ENCODE measurements at regions not wholly inside any gene's neighbourhood (a gene's known extent, or its start where the extent isn't known, plus 50 kb on each side); places are given as distances from the start of the nearest gene placed in this dataset.

GRCh38 chr5:106876665-106877194, 794.0 kb downstream of the EFNA5 start:
- no peak for DNase-seq (ENCODE audit: low read depth)

DNA sequence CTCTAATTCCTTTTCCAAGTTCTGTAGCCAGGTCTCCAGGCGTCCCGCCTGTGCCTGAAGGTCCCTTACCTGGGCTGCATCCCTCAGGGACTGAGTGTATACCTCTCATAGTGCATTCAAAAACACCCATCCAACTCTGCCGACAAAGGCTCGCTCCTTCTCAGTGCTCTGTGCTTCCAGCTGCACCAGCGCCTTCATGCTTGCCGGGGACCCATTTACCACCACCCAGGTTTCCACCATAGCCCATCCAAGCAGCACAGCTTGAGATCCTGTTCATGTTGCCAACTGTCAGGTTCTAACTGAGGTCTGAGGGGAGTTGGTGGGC, 794.5 kb downstream of the EFNA5 start:
- H3K4me3 ChIP-seq (ENCODE audit: low read depth, low read length): no peak overlapping the region
- DNase-seq (ENCODE audit: low read depth): no peak

More at GRCh38 chr5:106876665-106877194, 794.0 kb downstream of the EFNA5 start:
- no peak overlapping the region for H3K4me3 ChIP-seq (ENCODE audit: low read depth, low read length)

DNA sequence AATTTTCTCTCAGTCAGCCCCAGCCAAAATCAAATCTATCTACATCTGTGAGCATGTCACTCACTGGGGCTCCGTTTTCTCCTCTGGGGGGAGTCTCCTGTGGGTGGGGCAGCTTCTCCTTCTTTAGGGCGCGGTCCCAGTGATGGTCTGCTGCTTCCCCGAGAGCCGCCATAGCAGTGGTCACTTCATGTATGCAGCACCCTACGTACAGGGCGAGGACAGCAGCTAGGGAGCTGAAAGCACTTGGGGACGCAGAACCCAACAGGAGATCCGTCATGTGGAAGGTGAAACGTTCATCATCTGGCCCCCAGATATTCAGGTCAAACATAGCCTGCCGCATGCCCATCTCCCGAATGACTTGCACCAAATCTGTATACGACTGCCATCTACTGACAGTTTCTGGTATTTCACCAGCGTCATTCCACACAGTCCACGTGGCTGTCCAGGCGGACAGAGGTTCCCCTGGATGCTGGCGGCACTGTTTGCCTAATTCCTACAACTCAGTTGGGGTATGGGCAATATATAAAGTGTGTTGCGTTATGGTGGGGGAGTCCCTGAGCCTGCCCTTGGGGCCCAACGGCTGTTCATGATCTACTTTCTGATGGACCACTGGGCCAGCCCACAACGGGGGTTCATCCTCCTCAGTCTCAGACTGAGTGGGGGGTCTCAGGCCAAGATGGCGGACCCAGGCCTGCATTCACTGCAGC, 795.0 kb downstream of the EFNA5 start:
- H3K4me3 ChIP-seq (ENCODE audit: low read depth, low read length): no peak overlapping the region
- no peak for DNase-seq (ENCODE audit: low read depth)

GRCh38 chr5:106874974-106875373, 795.8 kb downstream of the EFNA5 start:
- no peak overlapping the region for H3K4me3 ChIP-seq (ENCODE audit: low read depth, low read length)
- no peak for DNase-seq (ENCODE audit: low read depth)

DNA sequence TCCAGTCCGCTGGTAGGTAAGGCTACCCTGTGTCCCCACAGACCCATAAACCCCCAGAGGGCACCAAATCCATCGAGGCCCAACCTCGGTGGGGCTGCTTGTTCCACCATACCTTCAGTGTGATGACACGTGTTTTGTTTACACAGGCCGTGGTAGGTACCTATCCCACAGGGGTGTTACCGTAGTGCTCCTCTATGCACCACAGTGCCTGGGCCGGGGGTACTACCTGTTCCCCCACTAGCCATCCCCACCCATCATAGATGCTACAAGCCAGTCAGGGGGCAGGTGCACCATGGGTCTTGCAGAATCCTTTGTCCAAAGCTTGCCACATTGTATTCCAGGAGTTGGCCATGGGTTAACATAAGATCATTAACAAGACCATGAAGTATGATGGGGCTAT, 796.2 kb downstream of the EFNA5 start:
- DNase-seq (ENCODE audit: low read depth): no peak
- no peak overlapping the region for H3K4me3 ChIP-seq (ENCODE audit: low read depth, low read length)

DNA sequence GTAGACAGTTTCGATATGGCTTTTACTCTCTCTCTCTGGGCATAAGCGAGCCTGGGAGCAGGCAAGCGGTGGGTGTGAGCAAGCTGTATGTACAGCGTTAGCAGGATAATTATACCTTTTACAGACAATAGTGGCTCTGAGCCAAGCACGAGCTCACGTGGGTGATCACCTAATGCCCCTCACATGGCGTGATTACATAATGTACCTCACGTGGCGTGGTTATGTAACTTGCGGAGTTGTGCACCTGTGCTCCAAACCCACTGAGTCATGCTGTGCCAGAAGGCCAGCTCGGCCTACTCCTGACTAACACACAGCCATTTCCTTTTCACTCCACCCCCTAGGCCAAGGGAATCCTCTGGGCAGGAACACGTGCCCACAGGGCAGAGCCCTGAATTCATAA, 797.2 kb downstream of the EFNA5 start:
- DNase-seq (ENCODE audit: low read depth): no peak
- H3K4me3 ChIP-seq (ENCODE audit: low read depth, low read length): no peak overlapping the region

GRCh38 chr5:106865279-106865678, 805.5 kb downstream of the EFNA5 start:
- no peak overlapping the region for H3K4me3 ChIP-seq (ENCODE audit: low read depth, low read length)
- DNase-seq (ENCODE audit: low read depth): no peak

DNA sequence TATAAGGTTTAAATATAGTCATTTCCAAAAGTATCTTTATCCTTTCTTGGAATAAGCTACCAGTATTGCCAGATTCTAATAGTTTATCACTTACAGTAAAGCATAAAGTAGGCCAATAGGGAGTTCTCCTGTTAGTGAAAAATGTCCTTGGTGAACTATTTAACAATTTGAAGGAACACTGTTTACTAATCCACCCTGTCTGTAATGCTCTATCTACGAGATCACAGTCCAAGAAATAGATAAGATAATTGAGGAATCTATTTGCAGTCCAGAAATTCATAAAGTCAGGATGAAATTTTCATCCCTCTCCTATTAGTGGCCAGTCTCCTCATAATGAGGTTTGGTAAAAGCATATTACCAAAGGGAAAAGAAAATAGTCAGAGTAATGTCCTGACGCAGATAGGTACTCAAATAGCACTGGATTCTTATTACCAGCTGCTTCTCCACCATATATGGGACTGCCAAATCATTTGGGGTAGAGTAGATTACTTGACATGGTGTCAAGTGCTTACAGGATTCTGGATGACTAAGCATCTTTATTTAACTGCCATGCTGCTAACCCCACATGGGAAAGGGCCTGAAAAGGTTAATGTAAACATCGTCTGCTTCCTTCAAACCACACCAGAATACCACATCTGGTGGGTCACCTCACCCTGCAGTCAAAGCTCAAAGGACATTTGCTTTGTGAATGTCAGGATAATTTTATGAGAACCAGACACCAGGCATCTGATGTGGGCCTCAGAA, 808.1 kb downstream of the EFNA5 start:
- no peak overlapping the region for H3K4me3 ChIP-seq (ENCODE audit: low read depth, low read length)
- DNase-seq (ENCODE audit: low read depth): peak; percentile 84

DNA sequence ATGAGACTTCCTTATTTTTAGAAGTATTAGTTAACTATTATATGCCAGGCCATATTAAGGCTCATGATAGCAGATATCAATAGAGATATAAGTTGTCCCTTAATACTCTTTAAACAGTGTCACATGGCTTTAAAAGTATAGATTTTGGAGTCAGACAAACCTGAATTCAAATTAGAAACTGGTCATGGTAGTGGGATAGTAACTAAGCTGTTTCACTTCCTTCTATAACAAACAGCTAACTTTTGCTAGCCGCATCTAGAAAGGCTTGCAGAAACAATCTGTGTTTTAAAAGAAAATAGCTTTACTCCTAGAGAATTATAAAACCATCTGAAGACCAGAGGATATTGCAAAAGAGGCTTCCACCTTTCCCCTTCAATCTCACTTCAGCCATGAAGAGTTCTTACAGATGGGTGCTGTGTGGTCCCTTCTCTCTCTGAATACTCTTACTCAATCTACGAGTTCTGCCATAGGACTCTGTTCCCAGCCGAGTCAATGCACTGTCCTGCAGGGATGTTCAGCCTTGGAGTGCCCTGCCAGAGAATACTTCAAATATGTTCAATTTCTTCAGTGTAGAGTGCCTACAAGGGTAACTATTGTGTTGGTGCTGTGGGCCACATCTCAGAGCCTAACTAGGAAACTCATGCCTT, 810.2 kb downstream of the EFNA5 start:
- no peak overlapping the region for H3K4me3 ChIP-seq (ENCODE audit: low read depth, low read length)
- DNase-seq (ENCODE audit: low read depth): no peak

DNA sequence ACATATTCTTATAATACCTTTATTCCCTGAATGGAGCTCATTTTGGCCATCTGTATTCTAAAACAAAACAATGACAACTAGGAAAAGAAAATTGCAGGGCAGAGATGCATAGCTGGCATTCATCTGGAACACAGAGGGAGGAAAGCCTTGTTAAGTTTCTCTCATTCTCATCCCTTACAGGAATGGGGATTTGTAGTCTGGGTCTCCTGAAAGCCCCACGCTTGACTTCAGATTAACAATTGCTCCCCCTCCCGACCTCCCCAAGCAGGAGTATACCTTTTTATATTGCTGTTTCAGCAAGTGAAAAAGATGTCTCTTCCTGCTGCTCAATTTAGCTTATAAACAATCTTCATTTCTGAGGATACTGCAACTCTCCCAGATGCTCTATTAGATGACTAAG, 812.1 kb downstream of the EFNA5 start:
- DNase-seq (ENCODE audit: low read depth): no peak

GRCh38 chr5:106854922-106855321, 815.8 kb downstream of the EFNA5 start:
- H3K4me3 ChIP-seq (ENCODE audit: low read depth, low read length): no peak overlapping the region
- no peak for DNase-seq (ENCODE audit: low read depth)

More for the DNA sequence above, 812.1 kb downstream of the EFNA5 start:
- H3K4me3 ChIP-seq (ENCODE audit: low read depth, low read length): no peak overlapping the region

DNA sequence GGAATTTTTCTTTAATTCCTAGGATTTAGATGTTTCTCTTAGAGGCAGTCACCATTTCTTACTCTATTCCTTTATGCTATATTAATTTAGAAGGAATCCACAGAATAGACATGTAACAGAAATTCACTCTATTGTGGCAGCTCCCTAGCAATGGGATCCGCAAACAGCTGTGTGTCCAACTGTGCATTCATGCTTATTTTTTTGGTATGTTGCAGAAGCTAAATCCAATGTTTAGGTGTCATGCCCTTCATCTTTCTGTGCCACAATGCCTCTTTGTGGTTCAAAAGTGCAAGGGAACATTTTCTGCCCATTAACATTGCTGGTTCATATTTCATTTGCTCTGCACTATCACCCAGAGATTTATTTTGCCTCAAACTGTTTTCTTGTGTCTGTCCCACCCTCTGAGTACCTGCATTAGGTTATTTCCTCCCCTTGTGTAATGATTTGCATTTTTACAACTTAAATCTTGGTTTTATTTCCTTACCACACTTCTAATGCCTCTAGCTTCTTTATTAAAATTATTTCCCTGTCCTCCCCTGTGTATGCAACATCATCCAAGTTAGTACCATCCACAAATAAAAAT, 816.5 kb downstream of the EFNA5 start:
- no peak for DNase-seq (ENCODE audit: low read depth)
- H3K4me3 ChIP-seq (ENCODE audit: low read depth, low read length): no peak overlapping the region

DNA sequence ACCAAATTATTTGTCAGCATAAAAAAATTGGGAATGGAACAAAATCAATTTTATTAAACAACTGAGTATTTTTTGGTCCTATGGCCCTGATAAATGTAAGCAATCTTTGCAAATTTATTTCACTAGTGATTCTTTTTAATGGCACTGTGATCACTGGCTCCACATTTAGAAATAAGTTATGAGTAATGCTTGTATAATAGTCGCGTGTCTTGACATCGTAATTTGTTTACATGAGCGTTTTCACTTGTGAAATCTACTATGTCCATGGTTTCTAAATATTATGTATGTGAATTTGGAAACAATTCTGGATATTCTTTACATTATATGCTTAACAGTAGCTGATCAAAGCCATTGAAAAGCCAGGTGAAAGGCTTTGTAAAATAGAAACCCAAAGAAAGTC, 817.5 kb downstream of the EFNA5 start:
- H3K4me3 ChIP-seq (ENCODE audit: low read depth, low read length): no peak overlapping the region
- DNase-seq (ENCODE audit: low read depth): no peak

DNA sequence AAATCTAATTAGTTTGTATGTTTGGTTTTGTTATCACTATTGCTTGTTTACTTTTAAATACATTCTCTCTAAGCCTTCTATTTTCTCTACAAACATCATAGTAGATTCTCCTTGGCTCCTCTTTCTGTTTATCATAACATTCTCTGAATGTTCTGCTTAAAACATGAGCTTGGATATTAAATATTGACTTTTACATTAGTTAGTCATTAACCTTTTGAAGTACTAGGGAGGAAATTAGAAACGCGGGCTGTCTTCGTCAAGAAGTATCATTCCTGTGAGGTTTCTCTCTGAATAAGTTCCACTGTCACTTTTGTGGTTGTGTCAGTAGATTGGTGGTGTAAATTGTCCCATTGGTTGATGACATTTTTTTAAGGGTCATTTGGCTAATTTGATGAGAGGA, 821.5 kb downstream of the EFNA5 start:
- H3K4me3 ChIP-seq (ENCODE audit: low read depth, low read length): no peak overlapping the region
- no peak for DNase-seq (ENCODE audit: low read depth)

GRCh38 chr5:106843812-106844416, 826.8 kb downstream of the EFNA5 start:
- no peak overlapping the region for H3K4me3 ChIP-seq (ENCODE audit: low read depth, low read length)
- no peak for DNase-seq (ENCODE audit: low read depth)

GRCh38 chr5:106833517-106833916, 837.2 kb downstream of the EFNA5 start:
- no peak for DNase-seq (ENCODE audit: low read depth)
- H3K4me3 ChIP-seq (ENCODE audit: low read depth, low read length): no peak overlapping the region

GRCh38 chr5:106827061-106827460, 843.7 kb downstream of the EFNA5 start:
- peak; percentile 36 for DNase-seq (ENCODE audit: low read depth)
- H3K4me3 ChIP-seq (ENCODE audit: low read depth, low read length): no peak overlapping the region

- H3K4me3 ChIP-seq (ENCODE audit: low read depth, low read length): no peak overlapping the region
- no peak for DNase-seq (ENCODE audit: low read depth)
These were observed 845.4 kb downstream of the EFNA5 start for GRCh38 chr5:106825374-106825773.

DNA sequence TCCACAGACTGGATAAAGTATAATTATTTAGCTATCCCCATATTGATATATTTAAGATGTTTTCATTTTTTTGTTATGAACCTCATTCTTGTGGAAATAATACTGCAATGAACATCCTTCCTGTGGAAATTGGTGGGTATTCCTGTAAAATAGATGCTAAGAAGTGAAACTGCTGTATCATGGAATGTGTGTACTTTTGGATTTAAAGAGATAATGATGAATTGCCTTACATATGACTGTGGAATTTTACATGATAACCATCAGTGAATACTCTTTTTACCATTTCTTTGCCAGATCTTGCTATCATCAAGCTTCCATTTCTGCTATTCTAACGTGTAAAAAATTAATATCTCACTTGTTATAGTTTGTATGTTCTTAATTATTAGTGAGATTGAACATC, 847.9 kb downstream of the EFNA5 start:
- DNase-seq (ENCODE audit: low read depth): no peak
- H3K4me3 ChIP-seq (ENCODE audit: low read depth, low read length): no peak overlapping the region

- no peak for DNase-seq (ENCODE audit: low read depth)
- no peak overlapping the region for H3K4me3 ChIP-seq (ENCODE audit: low read depth, low read length)
These were observed 852.2 kb downstream of the EFNA5 start for GRCh38 chr5:106818552-106818951.
